Adrenal gland (tissue), 5 donors: ENCODE measurements at regions not wholly inside any gene's neighbourhood (a gene's known extent, or its start where the extent isn't known, plus 50 kb on each side); places are given as distances from the start of the nearest gene placed in this dataset.

Source experiments
- CTCF ChIP-seq, 6 experiments: fragments of 450-650 bp in 4 of 6; fragments of 200-600 bp in 2 of 6; sonication (generic) in 1 of 6; IDR thresholded peaks; 1 replicate in 5 of 6; 2 replicates in 1 of 6; pipeline versions ENCODE4 v1.5.1 to v1.8.0; 2016 to 2021; ENCODE audit warnings: antibody characterized with exemption in 6 of 6, mild to moderate bottlenecking in 2 of 6, moderate library complexity in 1 of 6
- POLR2A ChIP-seq, 2 donors: fragments of 450-650 bp; IDR thresholded peaks; one replicate each; pipeline ENCODE4 v1.6.1; 2017; ENCODE audit warnings: antibody characterized with exemption in 2 of 2, mild to moderate bottlenecking in 2 of 2, moderate library complexity in 1 of 2
- donor health status: DM: no; HTN: no; CAD: no.

DNA sequence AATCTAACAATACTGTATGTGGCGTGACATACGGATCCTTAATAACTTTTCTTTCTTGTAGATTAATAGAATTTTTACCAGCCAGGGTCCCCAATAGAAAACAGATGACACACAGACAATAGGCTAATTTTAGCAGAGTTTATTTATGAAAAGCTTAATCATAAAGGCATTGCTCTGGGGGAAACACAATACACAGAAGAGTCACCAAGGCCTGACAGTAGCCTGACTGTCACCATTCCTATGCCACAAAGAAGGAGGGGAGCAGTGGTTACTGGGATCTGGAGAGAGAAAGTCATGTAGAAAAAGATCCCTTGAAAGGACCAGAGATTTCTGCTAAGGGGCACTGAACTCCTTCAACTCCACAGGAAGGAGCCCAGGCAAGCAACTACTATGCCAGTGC is 139.5 kb downstream of the METTL4 start:
- TF ChIP-seq CTCF (IDR thresholded peaks at IDR 0.05): no peak
- no peak for TF ChIP-seq POLR2A (IDR thresholded peaks at IDR 0.05)
